HEK293 (cell line): ENCODE measurements at regions not wholly inside any gene's neighbourhood (a gene's known extent, or its start where the extent isn't known, plus 50 kb on each side); places are given as distances from the start of the nearest gene placed in this dataset.

Experiments
- YY1 ChIP-seq: fragments of 450-650 bp; formaldehyde crosslinking; IDR thresholded peaks from 2 replicates; pipeline ENCODE4 v1.5.1; 2018; ENCODE audit warnings: missing biosample characterization, missing genetic modification characterization
- ZNF292 ChIP-seq: fragments of 450-650 bp; formaldehyde crosslinking; IDR thresholded peaks from 2 replicates; pipeline ENCODE4 v1.5.1; 2016; ENCODE audit warnings: low read depth, missing biosample characterization, missing genetic modification characterization, borderline replicate concordance
- ZNF350 ChIP-seq: fragments of 450-650 bp; formaldehyde crosslinking; IDR thresholded peaks from 2 replicates; pipeline ENCODE4 v1.5.0; 2017; ENCODE audit warnings: missing biosample characterization, mild to moderate bottlenecking, missing genetic modification characterization
- ZNF354C ChIP-seq: fragments of 450-650 bp; formaldehyde crosslinking; IDR thresholded peaks from 2 replicates; pipeline ENCODE4 v1.5.1; 2016; ENCODE audit warnings: missing biosample characterization, missing genetic modification characterization, low read depth, borderline replicate concordance
- TF ChIP-seq, protein P1 (sequence below): fragments of 450-650 bp; formaldehyde crosslinking; IDR thresholded peaks from 2 replicates; pipeline ENCODE4 v1.5.1; 2016; ENCODE audit warnings: missing biosample characterization, missing genetic modification characterization

DNA sequence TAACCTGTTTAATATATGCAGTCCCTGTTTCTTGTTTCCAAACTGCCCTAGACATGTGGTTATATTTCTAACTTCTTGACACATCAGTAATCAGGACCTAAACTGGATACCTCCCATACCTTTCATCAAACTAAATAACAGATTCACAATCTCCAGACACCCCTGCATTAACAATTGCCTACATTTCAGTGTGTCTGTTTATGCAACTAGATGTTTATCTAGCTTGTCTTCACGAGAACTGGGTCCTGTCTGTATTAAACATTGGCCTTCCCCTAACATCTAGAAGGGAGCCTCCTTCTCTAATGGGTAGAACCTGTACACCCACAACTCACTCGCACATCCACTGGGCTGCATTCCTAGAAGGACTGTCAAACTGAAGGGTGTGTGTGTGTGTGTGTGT, 683.7 kb upstream of the FZD8 start:
- no peak for TF ChIP-seq ZNF292 (tag by site-specific recombination)
- TF ChIP-seq ZNF350: no peak
- TF ChIP-seq YY1 (tag by site-specific recombination): no peak
- TF ChIP-seq, protein P1, sequence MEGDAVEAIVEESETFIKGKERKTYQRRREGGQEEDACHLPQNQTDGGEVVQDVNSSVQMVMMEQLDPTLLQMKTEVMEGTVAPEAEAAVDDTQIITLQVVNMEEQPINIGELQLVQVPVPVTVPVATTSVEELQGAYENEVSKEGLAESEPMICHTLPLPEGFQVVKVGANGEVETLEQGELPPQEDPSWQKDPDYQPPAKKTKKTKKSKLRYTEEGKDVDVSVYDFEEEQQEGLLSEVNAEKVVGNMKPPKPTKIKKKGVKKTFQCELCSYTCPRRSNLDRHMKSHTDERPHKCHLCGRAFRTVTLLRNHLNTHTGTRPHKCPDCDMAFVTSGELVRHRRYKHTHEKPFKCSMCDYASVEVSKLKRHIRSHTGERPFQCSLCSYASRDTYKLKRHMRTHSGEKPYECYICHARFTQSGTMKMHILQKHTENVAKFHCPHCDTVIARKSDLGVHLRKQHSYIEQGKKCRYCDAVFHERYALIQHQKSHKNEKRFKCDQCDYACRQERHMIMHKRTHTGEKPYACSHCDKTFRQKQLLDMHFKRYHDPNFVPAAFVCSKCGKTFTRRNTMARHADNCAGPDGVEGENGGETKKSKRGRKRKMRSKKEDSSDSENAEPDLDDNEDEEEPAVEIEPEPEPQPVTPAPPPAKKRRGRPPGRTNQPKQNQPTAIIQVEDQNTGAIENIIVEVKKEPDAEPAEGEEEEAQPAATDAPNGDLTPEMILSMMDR (tag by site-specific recombination): no peak
- TF ChIP-seq ZNF354C (tag by site-specific recombination): no peak
